Thyroid gland (tissue), 4 donors: ENCODE measurements at regions not wholly inside any gene's neighbourhood (a gene's known extent, or its start where the extent isn't known, plus 50 kb on each side); places are given as distances from the start of the nearest gene placed in this dataset.

Source experiments
- CTCF ChIP-seq, 6 experiments: fragments of 200-600 bp in 3 of 6; fragments of 450-650 bp in 3 of 6; sonication (generic) in 3 of 6; IDR thresholded peaks; one replicate each; pipeline ENCODE4 v1.5.1; 2016 to 2019; ENCODE audit warnings: antibody characterized with exemption in 6 of 6, mild to moderate bottlenecking in 2 of 6, inconsistent platforms in 1 of 6, moderate library complexity in 1 of 6
- POLR2A ChIP-seq, 2 donors: fragments of 450-650 bp; IDR thresholded peaks; one replicate each; pipeline ENCODE4 v1.6.1; 2017; ENCODE audit warnings: antibody characterized with exemption in 2 of 2, mild to moderate bottlenecking in 2 of 2, moderate library complexity in 1 of 2

- TF ChIP-seq POLR2A (IDR thresholded peaks at IDR 0.05) (no peak), CTCF (IDR thresholded peaks at IDR 0.05) (no peak)
Observed at GRCh38 chr7:117962366-117962994, 89.2 kb upstream of the CTTNBP2 start.
